ENCODE measurements at regions not wholly inside any gene's neighbourhood (a gene's known extent, or its start where the extent isn't known, plus 50 kb on each side); places are given as distances from the start of the nearest gene placed in this dataset.

GRCh38 chr2:45083175-45083574 is 73.9 kb upstream of the SIX2 start:
- Mint-ChIP-seq H3K4me3 (ENCODE audit: unreplicated experiment) (no peak overlapping the region), H3K36me3 (ENCODE audit: unreplicated experiment) (no peaks in the 10 kb centered on the region), H3K27ac (ENCODE audit: unreplicated experiment) (no peak overlapping the region), H3K9me3 (ENCODE audit: unreplicated experiment) (peaks cover 1% of the 10 kb centered on the region), H3K4me1 (ENCODE audit: low read depth, unreplicated experiment) (no peaks in the 10 kb centered on the region), H3K27me3 (ENCODE audit: unreplicated experiment) (no peaks in the 10 kb centered on the region)
- TF ChIP-seq, protein P1, sequence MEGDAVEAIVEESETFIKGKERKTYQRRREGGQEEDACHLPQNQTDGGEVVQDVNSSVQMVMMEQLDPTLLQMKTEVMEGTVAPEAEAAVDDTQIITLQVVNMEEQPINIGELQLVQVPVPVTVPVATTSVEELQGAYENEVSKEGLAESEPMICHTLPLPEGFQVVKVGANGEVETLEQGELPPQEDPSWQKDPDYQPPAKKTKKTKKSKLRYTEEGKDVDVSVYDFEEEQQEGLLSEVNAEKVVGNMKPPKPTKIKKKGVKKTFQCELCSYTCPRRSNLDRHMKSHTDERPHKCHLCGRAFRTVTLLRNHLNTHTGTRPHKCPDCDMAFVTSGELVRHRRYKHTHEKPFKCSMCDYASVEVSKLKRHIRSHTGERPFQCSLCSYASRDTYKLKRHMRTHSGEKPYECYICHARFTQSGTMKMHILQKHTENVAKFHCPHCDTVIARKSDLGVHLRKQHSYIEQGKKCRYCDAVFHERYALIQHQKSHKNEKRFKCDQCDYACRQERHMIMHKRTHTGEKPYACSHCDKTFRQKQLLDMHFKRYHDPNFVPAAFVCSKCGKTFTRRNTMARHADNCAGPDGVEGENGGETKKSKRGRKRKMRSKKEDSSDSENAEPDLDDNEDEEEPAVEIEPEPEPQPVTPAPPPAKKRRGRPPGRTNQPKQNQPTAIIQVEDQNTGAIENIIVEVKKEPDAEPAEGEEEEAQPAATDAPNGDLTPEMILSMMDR (IDR thresholded peaks at IDR 0.05; ENCODE audit: partially characterized antibody, unreplicated experiment): no peak
- DNase-seq: no peak

DNA sequence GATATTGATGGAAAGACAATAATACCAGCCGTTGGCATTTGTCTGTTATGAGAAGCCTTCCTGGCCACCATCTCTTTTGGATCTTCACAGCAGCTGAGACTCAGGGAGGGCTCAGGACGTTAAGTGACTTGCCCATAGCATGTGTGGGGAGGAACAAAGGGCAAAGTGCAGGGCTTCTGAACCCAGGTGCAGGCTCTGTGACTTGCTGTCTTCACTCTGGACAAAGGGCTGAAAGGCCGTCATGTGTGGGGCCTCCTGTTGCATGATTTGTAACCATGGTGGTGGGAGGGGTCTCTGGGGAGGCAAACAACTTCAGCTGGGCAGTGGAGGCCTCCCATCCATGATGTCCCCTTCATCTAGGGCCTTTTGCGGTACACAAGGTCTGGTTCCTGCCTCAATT is 65.5 kb upstream of the SIX2 start:
- H3K27me3 Mint-ChIP-seq (ENCODE audit: unreplicated experiment): peaks cover 6% of the 10 kb centered on the region

DNA sequence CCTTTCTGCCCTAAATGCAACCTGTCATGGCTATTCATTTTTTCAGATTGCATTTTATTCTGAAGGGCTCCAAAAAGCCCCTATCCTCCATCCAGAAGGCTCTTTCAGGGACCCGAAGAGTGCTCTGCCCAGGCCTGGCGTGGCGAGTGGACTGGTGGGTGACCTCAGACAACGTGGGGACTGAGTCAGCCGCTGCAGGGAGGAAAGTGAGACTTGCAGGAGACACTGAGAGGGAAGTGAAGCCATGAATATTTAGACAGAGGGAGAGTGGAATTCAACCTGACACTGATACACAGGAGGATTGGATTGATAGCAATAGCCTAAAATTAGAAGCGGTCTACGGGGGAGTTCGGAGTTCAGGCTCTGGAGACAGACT is 63.6 kb upstream of the SIX2 start:
- Mint-ChIP-seq H3K27me3 (ENCODE audit: unreplicated experiment) (peaks cover 6% of the 10 kb centered on the region), H3K4me1 (ENCODE audit: low read depth, unreplicated experiment) (peaks cover 10% of the 10 kb centered on the region), H3K36me3 (ENCODE audit: unreplicated experiment) (no peaks in the 10 kb centered on the region), H3K27ac (ENCODE audit: unreplicated experiment) (no peak overlapping the region), H3K4me3 (ENCODE audit: unreplicated experiment) (no peak overlapping the region), H3K9me3 (ENCODE audit: unreplicated experiment) (peaks cover 3% of the 10 kb centered on the region)
- no peak for DNase-seq
- TF ChIP-seq, protein P1 (IDR thresholded peaks at IDR 0.05; ENCODE audit: partially characterized antibody, unreplicated experiment): no peak

More for the DNA sequence above, 65.5 kb upstream of the SIX2 start:
- Mint-ChIP-seq H3K4me1 (ENCODE audit: low read depth, unreplicated experiment) (peaks cover 6% of the 10 kb centered on the region), H3K27ac (ENCODE audit: unreplicated experiment) (no peak overlapping the region), H3K9me3 (ENCODE audit: unreplicated experiment) (peaks cover 3% of the 10 kb centered on the region), H3K4me3 (ENCODE audit: unreplicated experiment) (no peak overlapping the region), H3K36me3 (ENCODE audit: unreplicated experiment) (no peaks in the 10 kb centered on the region)
- DNase-seq: no peak
- TF ChIP-seq, protein P1 (IDR thresholded peaks at IDR 0.05; ENCODE audit: partially characterized antibody, unreplicated experiment): no peak

DNA sequence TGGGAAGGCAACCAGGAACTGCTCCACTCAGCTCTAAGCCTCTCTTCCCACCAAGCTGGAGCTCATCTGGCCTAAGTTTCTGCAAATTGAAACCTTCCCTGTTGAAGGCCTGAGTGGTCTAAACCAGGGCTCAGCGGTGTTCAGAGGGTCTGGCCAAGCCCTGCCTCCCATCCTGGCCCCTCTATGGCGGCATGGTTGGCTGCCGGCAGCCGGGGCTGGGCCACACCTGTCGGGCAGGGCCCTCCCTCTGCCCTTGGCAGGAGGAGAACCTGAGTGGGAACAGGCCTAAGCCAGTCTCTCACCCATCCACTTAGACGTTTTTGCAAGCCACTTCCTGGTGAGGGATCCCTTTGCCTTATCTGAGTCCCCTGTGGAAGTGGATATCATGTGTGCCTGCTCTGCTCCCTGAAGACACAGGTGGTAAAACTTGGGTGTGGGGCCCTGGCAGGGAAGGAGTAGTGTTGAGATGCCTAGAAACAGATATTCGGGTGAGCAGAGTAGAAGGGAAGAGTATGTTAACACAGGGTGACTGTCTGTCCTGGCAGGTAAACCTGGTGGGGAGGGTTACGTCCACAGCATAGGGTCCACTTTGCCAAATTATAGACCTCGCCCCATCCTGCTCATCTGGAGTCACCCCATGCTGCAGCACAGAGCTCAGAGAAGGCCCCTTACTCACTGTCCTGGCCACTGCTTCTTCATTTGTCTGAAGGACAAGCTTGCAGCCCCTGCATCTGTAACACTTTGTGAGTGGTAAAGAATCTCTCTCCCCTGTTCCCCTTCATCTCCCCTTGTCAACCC is 63.0 kb upstream of the SIX2 start:
- TF ChIP-seq, protein P1 (IDR thresholded peaks at IDR 0.05; ENCODE audit: partially characterized antibody, unreplicated experiment): no peak
- Mint-ChIP-seq H3K36me3 (ENCODE audit: unreplicated experiment) (no peaks in the 10 kb centered on the region), H3K4me3 (ENCODE audit: unreplicated experiment) (no peak overlapping the region), H3K9me3 (ENCODE audit: unreplicated experiment) (peaks cover 3% of the 10 kb centered on the region), H3K27me3 (ENCODE audit: unreplicated experiment) (peaks cover 6% of the 10 kb centered on the region), H3K4me1 (ENCODE audit: low read depth, unreplicated experiment) (peaks cover 12% of the 10 kb centered on the region), H3K27ac (ENCODE audit: unreplicated experiment) (no peak overlapping the region)
- DNase-seq: no peak

- no peak overlapping the region for H3K4me3 Mint-ChIP-seq (ENCODE audit: unreplicated experiment)
- peak; percentile 43 for DNase-seq
- H3K27ac Mint-ChIP-seq (ENCODE audit: unreplicated experiment): peak overlapping the region; percentile 29
- peaks cover 6% of the 10 kb centered on the region for H3K27me3 Mint-ChIP-seq (ENCODE audit: unreplicated experiment)
- TF ChIP-seq, protein P1 (IDR thresholded peaks at IDR 0.05; ENCODE audit: partially characterized antibody, unreplicated experiment): no peak
- peaks cover 3% of the 10 kb centered on the region for H3K9me3 Mint-ChIP-seq (ENCODE audit: unreplicated experiment)
- H3K36me3 Mint-ChIP-seq (ENCODE audit: unreplicated experiment): peaks cover 5% of the 10 kb centered on the region
- peaks cover 13% of the 10 kb centered on the region for H3K4me1 Mint-ChIP-seq (ENCODE audit: low read depth, unreplicated experiment)
These were observed 60.9 kb upstream of the SIX2 start for GRCh38 chr2:45070113-45070652.
